Liver (tissue), 8 donors: ENCODE measurements at regions not wholly inside any gene's neighbourhood (a gene's known extent, or its start where the extent isn't known, plus 50 kb on each side); places are given as distances from the start of the nearest gene placed in this dataset.

Source experiments
- DNase-seq: peaks from one replicate; pipeline ENCODE4 v3.0.0-alpha.2; 2017; ENCODE audit warnings: low spot score
- H3K27ac ChIP-seq, 2 donors: one replicate each; pipeline ENCODE4 v1.7.0; 2013; ENCODE audit warnings: inconsistent platforms in 2 of 2, low read length in 2 of 2, control low read depth in 1 of 2, low read depth in 1 of 2, mild to moderate bottlenecking in 1 of 2
- H3K27me3 ChIP-seq, 4 donors: one replicate each; pipeline versions ENCODE4 v1.6.1 to v1.7.0; 2013; ENCODE audit warnings: low read length in 3 of 4, inconsistent platforms in 1 of 4, mild to moderate bottlenecking in 1 of 4, moderate library complexity in 1 of 4; ENCODE audit not compliant: control insufficient read depth in 4 of 4, insufficient read depth in 4 of 4
- H3K36me3 ChIP-seq, 4 donors: one replicate each; pipeline versions ENCODE4 v1.6.1 to v1.7.0; 2013; ENCODE audit warnings: low read length in 3 of 4, mild to moderate bottlenecking in 3 of 4, low read depth in 1 of 4, moderate library complexity in 1 of 4; ENCODE audit not compliant: control insufficient read depth in 4 of 4, insufficient read depth in 3 of 4
- H3K4me1 ChIP-seq, 4 donors: one replicate each; pipeline versions ENCODE4 v1.6.1 to v1.7.0; 2013; ENCODE audit warnings: low read length in 3 of 4, mild to moderate bottlenecking in 3 of 4, moderate library complexity in 1 of 4; ENCODE audit not compliant: control insufficient read depth in 4 of 4, insufficient read depth in 4 of 4
- H3K4me3 ChIP-seq, 3 donors: one replicate each; pipeline versions ENCODE4 v1.6.1 to v1.7.0; 2013; ENCODE audit warnings: low read length in 3 of 3, control low read depth in 1 of 3, low read depth in 1 of 3, mild to moderate bottlenecking in 1 of 3
- H3K9ac ChIP-seq, 2 donors: one replicate each; pipeline ENCODE4 v1.7.0; 2013; ENCODE audit warnings: low read length in 2 of 2, mild to moderate bottlenecking in 2 of 2, moderate library complexity in 2 of 2, control low read depth in 1 of 2, low read depth in 1 of 2
- H3K9me3 ChIP-seq, 4 donors: one replicate each; pipeline versions ENCODE4 v1.6.1 to v1.7.0; 2013; ENCODE audit warnings: low read length in 3 of 4; ENCODE audit not compliant: control insufficient read depth in 4 of 4
- ATF3 ChIP-seq: IDR thresholded peaks from 2 replicates; pipeline ENCODE4 v1.6.1; 2016; ENCODE audit warnings: antibody characterized with exemption
- CTCF ChIP-seq: fragments of 150-350 bp; IDR thresholded peaks from 2 replicates; pipeline ENCODE4 v1.5.1; 2017; ENCODE audit warnings: improper control_type of control experiment, low read depth, low read length; ENCODE audit not compliant: missing input control
- FOXA1 ChIP-seq: IDR thresholded peaks from 2 replicates; pipeline ENCODE4 v1.6.1; 2016; ENCODE audit warnings: antibody characterized with exemption
- FOXA2 ChIP-seq: IDR thresholded peaks from 2 replicates; pipeline ENCODE4 v1.6.1; 2016; ENCODE audit warnings: antibody characterized with exemption
- GABPA ChIP-seq, 2 donors: IDR thresholded peaks in 1 of 2; conservative IDR thresholded peaks in 1 of 2; 2 replicates each; pipeline ENCODE4 v1.6.1; 2016; ENCODE audit warnings: antibody characterized with exemption in 2 of 2, mild to moderate bottlenecking in 1 of 2, moderate library complexity in 1 of 2
- HNF4A ChIP-seq, 2 donors: conservative IDR thresholded peaks; 2 replicates each; pipeline ENCODE4 v1.6.1; 2016; ENCODE audit warnings: antibody characterized with exemption in 2 of 2, mild to moderate bottlenecking in 2 of 2
- HNF4G ChIP-seq: IDR thresholded peaks from 2 replicates; pipeline ENCODE4 v1.6.1; 2016; ENCODE audit warnings: antibody characterized with exemption
- JUND ChIP-seq, 2 donors: IDR thresholded peaks; 2 replicates each; pipeline ENCODE4 v1.6.1; 2016; ENCODE audit warnings: antibody characterized with exemption in 2 of 2
- MAX ChIP-seq: IDR thresholded peaks from 2 replicates; pipeline ENCODE4 v1.6.1; 2016; ENCODE audit warnings: antibody characterized with exemption
- REST ChIP-seq: IDR thresholded peaks from 2 replicates; pipeline ENCODE4 v1.6.1; 2016; ENCODE audit warnings: antibody characterized with exemption, mild to moderate bottlenecking
- RXRA ChIP-seq, 2 donors: IDR thresholded peaks; 2 replicates each; pipeline ENCODE4 v1.6.1; 2017 to 2018; ENCODE audit warnings: antibody characterized with exemption in 2 of 2, mild to moderate bottlenecking in 1 of 2
- YY1 ChIP-seq: IDR thresholded peaks from 2 replicates; pipeline ENCODE4 v1.6.1; 2016; ENCODE audit warnings: antibody characterized with exemption, mild to moderate bottlenecking
- ZBTB33 ChIP-seq: IDR thresholded peaks from 2 replicates; pipeline ENCODE4 v1.6.1; 2016; ENCODE audit warnings: antibody characterized with exemption
- WGBS: extraction: QIAGEN DNeasy Blood & Tissue Kit; methylation state at CpG from one replicate; pipeline ENCODE4 v1.1.7; 2013; 5-methylcytosine and 5-hydroxymethylcytosine counted together
- donor health status: healthy.
- donor health status: healthy.
- donor health status: healthy.
- donor health status: healthy.
- donor health status: healthy.

GRCh38 chr1:219381396-219381795 is 207.7 kb downstream of the LYPLAL1 start:
- no peak for TF ChIP-seq REST
- no peak for TF ChIP-seq FOXA1
- no peak for TF ChIP-seq RXRA (IDR thresholded peaks at IDR 0.05)

GRCh38 chr1:219380463-219380862 is 206.8 kb downstream of the LYPLAL1 start:
- 82% methylated on average over 5 of the region's 5 CpGs for WGBS
- no peaks in the 10 kb centered on the region for H3K9me3 ChIP-seq
- H3K27me3 ChIP-seq, result no peaks in the 10 kb centered on the region
- H3K9ac ChIP-seq, result no peak overlapping the region
- H3K4me3 ChIP-seq, result no peak overlapping the region
- DNase-seq, result no peak
- H3K4me1 ChIP-seq, result no peaks in the 10 kb centered on the region
- TF ChIP-seq FOXA2 (no peak), YY1 (no peak), CTCF (no peak), HNF4G (no peak), MAX (no peak), HNF4A (conservative IDR thresholded peaks at IDR 0.05) (no peak), ATF3 (no peak), ZBTB33 (no peak), JUND (IDR thresholded peaks at IDR 0.05) (no peak), REST (no peak), FOXA1 (no peak), GABPA (IDR thresholded peaks at IDR 0.05 in 1 of 2, conservative IDR thresholded peaks at IDR 0.05 in 1 of 2) (no peak)
- H3K36me3 ChIP-seq, result no peaks in the 10 kb centered on the region
- no peak overlapping the region for H3K27ac ChIP-seq

More at GRCh38 chr1:219381396-219381795, 207.7 kb downstream of the LYPLAL1 start:
- H3K4me3 ChIP-seq, result no peak overlapping the region
- WGBS, result 96% methylated on average over 1 of the region's 1 CpG
- H3K9ac ChIP-seq, result no peak overlapping the region
- H3K9me3 ChIP-seq, result no peaks in the 10 kb centered on the region
- H3K27ac ChIP-seq, result no peak overlapping the region
- DNase-seq, result no peak
- H3K4me1 ChIP-seq, result no peaks in the 10 kb centered on the region
- no peaks in the 10 kb centered on the region for H3K27me3 ChIP-seq
- H3K36me3 ChIP-seq, result no peaks in the 10 kb centered on the region
